ENCODE measurements at regions not wholly inside any gene's neighbourhood (a gene's known extent, or its start where the extent isn't known, plus 50 kb on each side); places are given as distances from the start of the nearest gene placed in this dataset.

GRCh38 chr11:28559492-28559891 lies 451.3 kb downstream of the METTL15 start:
- peak; percentile 46 for DNase-seq (ENCODE audit: low read depth)
- TF ChIP-seq CTCF (conservative IDR thresholded peaks at IDR 0.05; ENCODE audit: low read depth, low read length): no peak
- peak overlapping the region; percentile 34 for H3K4me3 ChIP-seq (ENCODE audit: low read depth, low read length)

- no peak overlapping the region for H3K4me3 ChIP-seq (ENCODE audit: low read depth, low read length)
- DNase-seq (ENCODE audit: low read depth): no peak
- TF ChIP-seq CTCF (conservative IDR thresholded peaks at IDR 0.05; ENCODE audit: low read depth, low read length): no peak
Measured at GRCh38 chr11:28547321-28547741, 439.1 kb downstream of the METTL15 start.

GRCh38 chr11:28545536-28545935 lies 437.3 kb downstream of the METTL15 start:
- no peak overlapping the region for H3K4me3 ChIP-seq (ENCODE audit: low read depth, low read length)
- no peak for DNase-seq (ENCODE audit: low read depth)
- TF ChIP-seq CTCF (conservative IDR thresholded peaks at IDR 0.05; ENCODE audit: low read depth, low read length): no peak

GRCh38 chr11:28542561-28542960 lies 434.4 kb downstream of the METTL15 start:
- no peak overlapping the region for H3K4me3 ChIP-seq (ENCODE audit: low read depth, low read length)
- TF ChIP-seq CTCF (conservative IDR thresholded peaks at IDR 0.05; ENCODE audit: low read depth, low read length): no peak
- no peak for DNase-seq (ENCODE audit: low read depth)

GRCh38 chr11:28539239-28540030 lies 431.2 kb downstream of the METTL15 start:
- DNase-seq (ENCODE audit: low read depth): no peak
- no peak overlapping the region for H3K4me3 ChIP-seq (ENCODE audit: low read depth, low read length)
- TF ChIP-seq CTCF (conservative IDR thresholded peaks at IDR 0.05; ENCODE audit: low read depth, low read length): no peak

- DNase-seq (ENCODE audit: low read depth): peak; percentile 12
- no peak for TF ChIP-seq CTCF (conservative IDR thresholded peaks at IDR 0.05; ENCODE audit: low read depth, low read length)
- no peak overlapping the region for H3K4me3 ChIP-seq (ENCODE audit: low read depth, low read length)
Measured at GRCh38 chr11:28537822-28538221, 429.6 kb downstream of the METTL15 start.

Data from choroid plexus epithelial cell (primary cell).